Testis (tissue), 2 donors: ENCODE measurements at regions not wholly inside any gene's neighbourhood (a gene's known extent, or its start where the extent isn't known, plus 50 kb on each side); places are given as distances from the start of the nearest gene placed in this dataset.
"Not testable (repeated sequence)": the region's sequence is repeated elsewhere in the genome, so short reads cannot be mapped to it uniquely, and the experiment has no call there.

Experiments
- DNase-seq: peaks from one replicate; pipeline ENCODE4 v3.0.0-alpha.2; 2019
- H3K27ac ChIP-seq, 2 donors: fragments of 200-600 bp; sonication (generic); one replicate each; pipeline ENCODE4 v1.5.1; 2019
- H3K27me3 ChIP-seq: fragments of 200-600 bp; sonication (generic); one replicate; pipeline ENCODE4 v1.5.1; 2019
- H3K36me3 ChIP-seq: fragments of 200-600 bp; sonication (generic); one replicate; pipeline ENCODE4 v1.5.1; 2017; ENCODE audit warnings: low read depth; ENCODE audit errors: missing control alignments
- H3K4me1 ChIP-seq: fragments of 200-600 bp; sonication (generic); one replicate; pipeline ENCODE4 v1.5.1; 2019
- H3K4me3 ChIP-seq, 2 donors: fragments of 200-600 bp; sonication (generic); one replicate each; pipeline ENCODE4 v1.5.1; 2017 to 2019
- H3K9me3 ChIP-seq: fragments of 200-600 bp; sonication (generic); one replicate; pipeline ENCODE4 v1.5.1; 2017
- POLR2A ChIP-seq: fragments of 450-650 bp; IDR thresholded peaks from one replicate; pipeline ENCODE4 v1.6.1; 2017; ENCODE audit warnings: antibody characterized with exemption, mild to moderate bottlenecking, moderate library complexity
- WGBS, 2 donors: methylation state at CpG; one replicate each; pipeline ENCODE4 v1.1.5; 2018; 5-methylcytosine and 5-hydroxymethylcytosine counted together
- intact Hi-C: fragments of 100-400 bp; cut with DNase I; formaldehyde crosslinking; loops from one replicate; pipeline ENCODE4 v1.15.1; 2023; ENCODE audit warnings: low total_unique reads
- TF ChIP-seq, protein P1 (sequence below), 3 experiments: fragments of 450-650 bp in 2 of 3; fragments of 200-600 bp in 1 of 3; sonication (generic) in 1 of 3; IDR thresholded peaks; one replicate each; pipeline ENCODE4 v1.5.1; 2016 to 2019; ENCODE audit warnings: antibody characterized with exemption in 3 of 3, mild to moderate bottlenecking in 2 of 3, moderate library complexity in 1 of 3

DNA sequence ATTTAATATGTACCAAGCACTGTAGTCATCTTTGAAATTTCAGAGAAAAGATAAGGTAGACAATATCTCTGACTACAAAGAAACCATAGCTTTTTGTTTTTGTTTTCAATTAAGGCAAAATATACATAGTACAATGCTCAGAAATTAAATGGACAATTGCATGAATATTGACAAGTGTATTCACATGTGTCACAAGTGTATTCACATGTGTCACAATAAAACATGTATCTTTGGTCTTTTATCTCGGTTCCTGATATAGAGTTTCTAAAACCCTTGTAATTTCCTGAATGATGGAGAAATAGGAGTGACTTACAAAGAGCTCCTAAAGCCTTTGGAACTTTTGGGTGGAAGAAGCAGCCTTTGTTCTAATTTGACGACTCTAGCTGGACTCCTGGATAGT, 756.4 kb downstream of the EPHA4 start:
- no peaks in the 10 kb centered on the region for H3K27me3 ChIP-seq
- H3K9me3 ChIP-seq: no peaks in the 10 kb centered on the region
- WGBS, 2 donors: 79 to 97% methylated on average over 2 of the region's 2 CpGs
- no peaks in the 10 kb centered on the region for H3K36me3 ChIP-seq
- H3K27ac ChIP-seq: no peak overlapping the region
- no peak for DNase-seq
- intact Hi-C loops: no loop called here
- no peak for TF ChIP-seq POLR2A
- no peaks in the 10 kb centered on the region for H3K4me1 ChIP-seq
- no peak overlapping the region for H3K4me3 ChIP-seq

DNA sequence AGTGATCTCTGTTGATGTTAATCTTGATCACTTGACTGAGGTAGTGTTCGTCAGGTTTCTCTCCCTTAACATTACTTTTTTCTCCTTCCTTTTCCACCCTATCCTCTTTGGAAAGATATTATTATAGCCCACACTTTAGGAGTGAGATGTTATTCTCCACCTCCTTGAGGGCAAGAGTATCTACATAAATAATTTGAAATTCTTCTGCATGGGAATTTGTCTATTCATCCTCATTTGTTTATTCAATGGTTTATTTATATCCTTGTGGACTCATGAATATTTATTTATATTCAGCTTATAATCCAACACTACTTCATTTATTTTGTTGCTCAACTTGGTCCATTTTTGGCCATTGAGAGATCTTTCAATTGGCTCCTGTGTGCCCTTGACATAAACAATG, 750.4 kb downstream of the EPHA4 start:
- 73 to 84% methylated on average over 1 of the region's 1 CpG for WGBS, 2 donors
- H3K36me3 ChIP-seq: no peaks in the 10 kb centered on the region
- H3K4me1 ChIP-seq: no peaks in the 10 kb centered on the region
- H3K27ac ChIP-seq: no peak overlapping the region
- no peak for DNase-seq
- no peaks in the 10 kb centered on the region for H3K27me3 ChIP-seq
- intact Hi-C loops: no loop called here
- TF ChIP-seq, protein P1, sequence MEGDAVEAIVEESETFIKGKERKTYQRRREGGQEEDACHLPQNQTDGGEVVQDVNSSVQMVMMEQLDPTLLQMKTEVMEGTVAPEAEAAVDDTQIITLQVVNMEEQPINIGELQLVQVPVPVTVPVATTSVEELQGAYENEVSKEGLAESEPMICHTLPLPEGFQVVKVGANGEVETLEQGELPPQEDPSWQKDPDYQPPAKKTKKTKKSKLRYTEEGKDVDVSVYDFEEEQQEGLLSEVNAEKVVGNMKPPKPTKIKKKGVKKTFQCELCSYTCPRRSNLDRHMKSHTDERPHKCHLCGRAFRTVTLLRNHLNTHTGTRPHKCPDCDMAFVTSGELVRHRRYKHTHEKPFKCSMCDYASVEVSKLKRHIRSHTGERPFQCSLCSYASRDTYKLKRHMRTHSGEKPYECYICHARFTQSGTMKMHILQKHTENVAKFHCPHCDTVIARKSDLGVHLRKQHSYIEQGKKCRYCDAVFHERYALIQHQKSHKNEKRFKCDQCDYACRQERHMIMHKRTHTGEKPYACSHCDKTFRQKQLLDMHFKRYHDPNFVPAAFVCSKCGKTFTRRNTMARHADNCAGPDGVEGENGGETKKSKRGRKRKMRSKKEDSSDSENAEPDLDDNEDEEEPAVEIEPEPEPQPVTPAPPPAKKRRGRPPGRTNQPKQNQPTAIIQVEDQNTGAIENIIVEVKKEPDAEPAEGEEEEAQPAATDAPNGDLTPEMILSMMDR (IDR thresholded peaks at IDR 0.05): no peak
- no peak for TF ChIP-seq POLR2A
- H3K4me3 ChIP-seq: no peak overlapping the region
- H3K9me3 ChIP-seq: no peaks in the 10 kb centered on the region

DNA sequence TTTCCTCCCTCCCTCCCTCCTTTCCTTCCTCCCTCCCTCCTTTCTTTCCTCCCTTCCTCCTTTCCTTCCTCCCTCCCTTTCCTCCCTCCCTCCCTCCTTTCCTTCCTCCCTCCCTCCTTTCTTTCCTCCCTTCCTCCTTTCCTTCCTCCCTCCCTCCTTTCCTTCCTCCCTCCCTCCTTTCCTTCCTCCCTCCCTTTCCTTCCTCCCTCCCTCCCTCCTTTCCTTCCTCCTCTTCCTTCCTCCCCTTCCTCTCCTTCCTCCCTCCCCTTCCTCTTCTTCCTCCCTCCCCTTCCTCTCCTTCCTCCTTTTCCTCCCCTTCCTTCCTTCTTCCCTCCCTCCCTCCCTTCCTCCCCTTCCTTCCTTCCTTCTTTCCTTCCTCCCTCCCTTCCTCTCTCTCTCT, 748.5 kb downstream of the EPHA4 start:
- H3K27me3 ChIP-seq, H3K36me3 ChIP-seq, DNase-seq, H3K27ac ChIP-seq, H3K4me1 ChIP-seq, H3K9me3 ChIP-seq, H3K4me3 ChIP-seq, intact Hi-C loops: not testable (repeated sequence)

DNA sequence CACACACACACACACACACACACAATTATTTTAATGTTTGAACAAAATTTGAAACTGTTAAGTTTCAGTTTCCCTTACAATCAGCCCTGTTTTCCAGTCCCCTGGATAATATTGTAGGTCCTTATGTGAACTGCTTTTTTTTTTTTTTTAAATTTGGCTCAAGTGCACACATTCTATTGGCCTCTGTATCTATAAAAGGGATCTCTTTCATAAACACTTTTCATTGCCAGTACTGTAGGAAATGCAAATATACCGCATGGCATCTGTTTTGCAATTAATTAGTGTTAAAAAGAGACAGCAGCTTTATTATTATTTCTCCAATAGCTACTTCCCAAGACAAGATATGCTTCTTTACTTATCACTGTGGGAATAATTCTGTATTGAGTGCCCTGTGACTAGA, 738.7 kb downstream of the EPHA4 start:
- Histone ChIP-seq H3K9me3 (no peaks in the 10 kb centered on the region), H3K4me1 (no peaks in the 10 kb centered on the region), H3K27ac (no peak overlapping the region), H3K4me3 (no peak overlapping the region), H3K36me3 (no peaks in the 10 kb centered on the region), H3K27me3 (no peaks in the 10 kb centered on the region)
- 63 to 77% methylated on average over 1 of the region's 1 CpG for WGBS, 2 donors
- TF ChIP-seq, protein P1 (IDR thresholded peaks at IDR 0.05): no peak
- TF ChIP-seq POLR2A: no peak
- no peak for DNase-seq
- intact Hi-C loops: no loop called here

DNA sequence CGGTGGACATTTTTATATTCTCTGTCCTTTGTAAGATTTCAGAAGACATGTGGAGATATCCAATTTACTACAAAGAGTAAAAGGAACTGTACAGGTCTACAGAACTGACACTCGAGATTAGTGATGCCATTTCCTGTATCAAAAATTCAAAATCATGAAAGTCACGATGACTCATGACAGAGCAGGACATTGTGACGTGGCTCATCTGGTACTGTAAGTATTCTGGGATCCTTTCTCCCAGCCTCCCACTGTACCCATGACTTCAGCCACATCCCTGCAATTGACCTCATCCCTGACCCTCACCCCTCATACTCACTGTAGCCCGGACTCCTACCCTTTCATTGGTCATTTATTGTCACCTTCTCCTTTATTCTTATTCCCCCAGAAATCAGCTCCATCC, 736.5 kb downstream of the EPHA4 start:
- intact Hi-C loops: no loop called here

DNA sequence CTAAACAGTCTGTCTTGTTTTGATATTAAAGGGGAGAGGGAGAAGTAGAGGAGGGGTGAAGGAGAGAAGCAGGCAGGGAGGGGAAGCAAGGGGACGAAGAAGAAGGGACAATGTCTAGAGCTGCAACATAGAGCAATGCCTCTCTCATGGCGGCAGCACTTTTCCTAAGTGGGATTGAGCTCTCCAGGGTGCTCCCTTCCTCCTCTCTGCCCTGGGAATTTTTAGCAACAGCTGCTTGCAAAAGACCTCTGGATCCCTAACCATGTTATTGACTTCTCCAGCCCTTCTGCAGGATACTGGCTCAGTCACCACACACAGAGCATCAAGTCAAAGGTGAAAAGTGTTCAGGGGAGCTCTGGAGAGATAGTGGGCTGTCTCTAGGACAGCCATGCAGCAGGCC, 734.9 kb downstream of the EPHA4 start:
- no peaks in the 10 kb centered on the region for H3K4me1 ChIP-seq
- intact Hi-C loops: no loop called here
- no peak overlapping the region for H3K4me3 ChIP-seq
- H3K27ac ChIP-seq: no peak overlapping the region
- H3K36me3 ChIP-seq: no peaks in the 10 kb centered on the region
- TF ChIP-seq POLR2A: no peak
- TF ChIP-seq, protein P1 (IDR thresholded peaks at IDR 0.05): no peak
- no peaks in the 10 kb centered on the region for H3K27me3 ChIP-seq
- no peak for DNase-seq
- 82 to 88% methylated on average over 2 of the region's 2 CpGs for WGBS, 2 donors
- no peaks in the 10 kb centered on the region for H3K9me3 ChIP-seq

More for the DNA sequence above, 736.5 kb downstream of the EPHA4 start:
- 78 to 86% methylated on average over 5 of the region's 5 CpGs for WGBS, 2 donors
- TF ChIP-seq POLR2A: no peak
- TF ChIP-seq, protein P1 (IDR thresholded peaks at IDR 0.05): no peak
- Histone ChIP-seq H3K4me1 (no peaks in the 10 kb centered on the region), H3K36me3 (no peaks in the 10 kb centered on the region), H3K4me3 (no peak overlapping the region), H3K27me3 (no peaks in the 10 kb centered on the region), H3K27ac (no peak overlapping the region), H3K9me3 (no peaks in the 10 kb centered on the region)
- DNase-seq: no peak
